ENCODE measurements at regions not wholly inside any gene's neighbourhood (a gene's known extent, or its start where the extent isn't known, plus 50 kb on each side); places are given as distances from the start of the nearest gene placed in this dataset.

GRCh38 chr18:27366151-27366550 lies 181.0 kb upstream of the CHST9 start:
- DNase-seq: no peak
- H3K4me3 Mint-ChIP-seq: no peak overlapping the region
- H3K4me1 Mint-ChIP-seq (ENCODE audit: low read depth): no peaks in the 10 kb centered on the region
- peaks cover 4% of the 10 kb centered on the region for H3K9me3 Mint-ChIP-seq
- no peaks in the 10 kb centered on the region; the same call in 1 of the 2 replicates for H3K27me3 Mint-ChIP-seq (ENCODE audit: insufficient read depth)
- TF ChIP-seq CTCF (IDR thresholded peaks at IDR 0.05): no peak
- no peaks in the 10 kb centered on the region for H3K36me3 Mint-ChIP-seq (ENCODE audit: low read depth)
- no peak overlapping the region for H3K27ac Mint-ChIP-seq

- Mint-ChIP-seq H3K9me3 (peaks cover 14% of the 10 kb centered on the region; the same call in 1 of the 2 replicates), H3K4me3 (no peak overlapping the region), H3K4me1 (ENCODE audit: low read depth) (no peaks in the 10 kb centered on the region), H3K27ac (no peak overlapping the region), H3K36me3 (ENCODE audit: low read depth) (no peaks in the 10 kb centered on the region), H3K27me3 (ENCODE audit: insufficient read depth) (no peaks in the 10 kb centered on the region; the same call in 1 of the 2 replicates)
- TF ChIP-seq CTCF (IDR thresholded peaks at IDR 0.05): no peak; the same call in 1 of the 2 replicates
- DNase-seq: no peak
Measured at GRCh38 chr18:27363872-27364271, 178.8 kb upstream of the CHST9 start.

GRCh38 chr18:27361477-27361876 lies 176.4 kb upstream of the CHST9 start:
- TF ChIP-seq CTCF (IDR thresholded peaks at IDR 0.05): no peak
- no peaks in the 10 kb centered on the region for H3K4me1 Mint-ChIP-seq (ENCODE audit: low read depth)
- no peak overlapping the region for H3K27ac Mint-ChIP-seq
- no peaks in the 10 kb centered on the region; the same call in 1 of the 2 replicates for H3K27me3 Mint-ChIP-seq (ENCODE audit: insufficient read depth)
- H3K4me3 Mint-ChIP-seq: no peak overlapping the region
- no peak for DNase-seq
- H3K9me3 Mint-ChIP-seq: peaks cover 19% of the 10 kb centered on the region
- no peaks in the 10 kb centered on the region for H3K36me3 Mint-ChIP-seq (ENCODE audit: low read depth)

- no peak for DNase-seq
- Mint-ChIP-seq H3K27ac (no peak overlapping the region), H3K36me3 (ENCODE audit: low read depth) (no peaks in the 10 kb centered on the region; the same call in 1 of the 2 replicates), H3K4me3 (no peak overlapping the region), H3K9me3 (peaks cover 58% of the 10 kb centered on the region), H3K4me1 (ENCODE audit: low read depth) (no peaks in the 10 kb centered on the region), H3K27me3 (ENCODE audit: insufficient read depth) (no peaks in the 10 kb centered on the region; the same call in none of the 2 replicates)
- no peak for TF ChIP-seq CTCF (IDR thresholded peaks at IDR 0.05)
Measured at GRCh38 chr18:27355308-27355707, 170.2 kb upstream of the CHST9 start.

GRCh38 chr18:27353273-27353672 lies 168.2 kb upstream of the CHST9 start:
- Mint-ChIP-seq H3K36me3 (ENCODE audit: low read depth) (no peaks in the 10 kb centered on the region; the same call in 1 of the 2 replicates), H3K9me3 (peaks cover 52% of the 10 kb centered on the region)
- TF ChIP-seq CTCF (IDR thresholded peaks at IDR 0.05): no peak

More at GRCh38 chr18:27353273-27353672, 168.2 kb upstream of the CHST9 start:
- Mint-ChIP-seq H3K27ac (no peak overlapping the region), H3K4me3 (no peak overlapping the region), H3K27me3 (ENCODE audit: insufficient read depth) (no peaks in the 10 kb centered on the region; the same call in none of the 2 replicates), H3K4me1 (ENCODE audit: low read depth) (no peaks in the 10 kb centered on the region)
- no peak for DNase-seq
